ENCODE measurements at regions not wholly inside any gene's neighbourhood (a gene's known extent, or its start where the extent isn't known, plus 50 kb on each side); places are given as distances from the start of the nearest gene placed in this dataset.
A peak's percentile ranks its signal among the peaks of the same experiment; 100 is the strongest.

- DNase-seq = peak; percentile 46
These were observed 87.7 kb upstream of the PRKCQ start for GRCh38 chr10:6667679-6668270.

DNA sequence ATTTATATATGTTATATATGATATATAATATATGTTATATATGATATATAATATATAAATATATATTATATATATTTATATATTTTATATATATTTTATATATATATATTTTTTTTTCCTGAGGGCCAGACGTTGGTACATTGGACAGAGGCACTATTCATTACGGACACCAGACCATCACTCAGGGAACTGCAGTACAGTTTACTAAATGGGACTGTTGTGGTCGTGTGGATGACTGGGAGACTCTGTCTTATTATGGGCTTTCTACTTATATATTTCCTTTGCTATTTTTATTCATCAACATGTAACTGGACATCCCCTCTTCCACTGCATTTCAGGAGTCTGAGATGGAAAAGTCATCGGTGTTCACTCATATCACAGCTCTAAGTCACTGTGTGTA is 87.1 kb upstream of the PRKCQ start:
- DNase-seq = no peak

DNA sequence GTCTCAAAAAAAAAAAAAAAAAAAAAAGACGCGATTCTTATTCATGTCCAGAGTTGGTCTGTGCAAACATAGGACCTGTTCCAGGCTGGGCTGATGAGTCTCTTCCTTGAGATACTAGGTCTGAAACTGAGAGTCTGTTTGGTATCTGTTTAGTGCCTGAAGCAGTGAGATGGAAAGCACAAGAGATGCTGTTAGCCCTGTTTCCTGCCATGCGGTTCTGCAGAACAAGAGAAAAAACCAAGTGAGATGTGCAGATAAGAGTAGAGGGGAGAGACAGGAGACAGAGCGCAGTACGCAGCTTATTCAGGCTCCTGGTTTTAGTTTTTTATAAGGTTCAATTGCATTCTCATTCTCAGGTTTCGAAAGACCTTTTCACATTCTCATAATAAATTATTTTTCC is 85.8 kb upstream of the PRKCQ start:
- no peak for DNase-seq

DNA sequence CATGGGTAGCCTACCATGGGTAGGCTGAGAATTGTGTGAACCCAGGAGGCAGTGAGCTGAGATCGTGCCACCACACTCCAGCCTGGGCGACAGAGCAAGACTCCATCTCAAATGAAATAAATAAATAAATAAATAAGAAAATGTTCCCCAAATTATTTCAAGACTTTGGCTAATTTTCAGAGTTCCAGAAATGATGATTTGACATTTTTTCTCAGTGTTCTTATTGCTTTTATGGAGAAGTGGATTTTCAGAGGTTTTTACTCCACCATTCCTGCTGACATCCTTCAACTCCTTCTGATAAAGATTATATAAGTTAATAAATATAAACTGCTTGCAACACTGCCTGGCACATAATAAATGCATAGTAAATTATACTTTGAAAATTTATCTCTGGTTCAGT is 80.4 kb upstream of the PRKCQ start:
- DNase-seq = no peak

- DNase-seq = no peak
These were observed 79.4 kb upstream of the PRKCQ start for GRCh38 chr10:6659451-6659850.

GRCh38 chr10:6657669-6658068 is 77.6 kb upstream of the PRKCQ start:
- no peak for DNase-seq

- no peak for DNase-seq
These were observed 77.1 kb upstream of the PRKCQ start for GRCh38 chr10:6657196-6657595.

- no peak for DNase-seq
These were observed 74.5 kb upstream of the PRKCQ start for GRCh38 chr10:6654571-6654970.

DNA sequence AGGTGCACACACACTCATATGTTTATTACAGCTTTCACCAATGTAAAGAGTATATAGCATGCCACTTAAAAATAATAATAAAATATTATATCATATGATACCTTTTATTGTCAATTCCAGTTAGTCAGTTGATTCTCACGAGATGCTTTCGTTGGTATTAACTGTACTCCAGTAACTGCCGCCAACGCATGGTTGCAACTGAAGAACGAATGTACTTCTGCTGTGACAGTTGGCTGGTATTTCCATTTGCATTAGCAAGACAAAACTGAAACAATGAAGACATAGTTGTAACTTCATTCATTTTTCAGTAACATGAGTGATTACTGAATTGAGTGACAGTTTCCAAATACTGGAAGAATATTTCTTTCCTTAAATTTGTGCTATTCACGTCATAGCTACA is 70.5 kb upstream of the PRKCQ start:
- DNase-seq = no peak

- DNase-seq = no peak
These were observed 69.8 kb upstream of the PRKCQ start for GRCh38 chr10:6649903-6650302.

- no peak for DNase-seq
These were observed 69.0 kb upstream of the PRKCQ start for GRCh38 chr10:6648894-6649720.

GRCh38 chr10:6647811-6648526 is 67.9 kb upstream of the PRKCQ start:
- no peak for DNase-seq

GRCh38 chr10:6643962-6644361 is 63.9 kb upstream of the PRKCQ start:
- DNase-seq = no peak

DNA sequence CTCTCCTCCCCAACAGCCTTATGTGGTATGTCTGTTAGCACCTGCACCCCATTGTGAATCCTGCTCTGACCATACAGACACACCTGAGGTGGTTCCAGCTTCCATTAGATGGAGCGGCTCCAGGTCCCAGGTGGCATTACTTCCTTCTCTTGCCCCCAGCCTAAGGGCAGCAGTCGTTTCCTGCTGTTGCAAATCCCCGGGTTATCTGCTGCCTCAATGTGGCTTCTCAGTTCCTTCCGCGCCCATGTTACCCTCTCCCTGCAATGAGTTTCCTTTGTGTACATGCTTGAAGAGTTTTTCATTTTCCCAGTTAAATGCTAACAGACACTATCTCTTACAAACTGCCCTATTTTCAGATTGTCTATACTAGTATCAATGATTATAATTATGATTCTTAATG is 62.8 kb upstream of the PRKCQ start:
- no peak for DNase-seq

GRCh38 chr10:6640433-6641040 is 60.5 kb upstream of the PRKCQ start:
- no peak for DNase-seq

- no peak for DNase-seq
These were observed 57.0 kb upstream of the PRKCQ start for GRCh38 chr10:6637053-6637452.

GRCh38 chr10:6635784-6636183 is 55.7 kb upstream of the PRKCQ start:
- no peak for DNase-seq

Data from left hindlimb (tissue), 1 donor.